SK-N-SH treated with all-trans-retinoic acid at 6 μM for 48 hours (cell line): ENCODE measurements at regions not wholly inside any gene's neighbourhood (a gene's known extent, or its start where the extent isn't known, plus 50 kb on each side); places are given as distances from the start of the nearest gene placed in this dataset.
"Not testable (repeated sequence)": the region's sequence is repeated elsewhere in the genome, so short reads cannot be mapped to it uniquely, and the experiment has no call there.

Source experiments
- ATAC-seq: fragments of 200-7000 bp; cut with Tn5 transposase; 3 replicates; pipeline ENCODE4 v1.9.1; 2020; ENCODE audit warnings: mild to moderate bottlenecking, moderate library complexity
- ARNTL ChIP-seq: fragments of 450-650 bp; formaldehyde crosslinking; IDR thresholded peaks from 2 replicates; pipeline ENCODE4 v1.5.0; 2020; ENCODE audit warnings: low read depth, mild to moderate bottlenecking, moderate library complexity, borderline replicate concordance
- BACH2 ChIP-seq: fragments of 250-450 bp; sonication (Bioruptor Pico); IDR thresholded peaks from 2 replicates; pipeline ENCODE4 v1.9.0; 2021; ENCODE audit warnings: mild to moderate bottlenecking, borderline replicate concordance
- CREB5 ChIP-seq: fragments of 250-450 bp; sonication (Bioruptor Pico); IDR thresholded peaks from 2 replicates; pipeline ENCODE4 v1.5.1; 2020; ENCODE audit warnings: low read depth, mild to moderate bottlenecking, moderate library complexity
- CSDC2 ChIP-seq: fragments of 250-450 bp; sonication (Bioruptor Pico); IDR thresholded peaks from 2 replicates; pipeline ENCODE4 v1.5.0; 2020; ENCODE audit warnings: mild to moderate bottlenecking, moderate library complexity
- CSRNP3 ChIP-seq: fragments of 250-450 bp; sonication (Bioruptor Pico); IDR thresholded peaks from 2 replicates; pipeline ENCODE4 v1.5.1; 2021; ENCODE audit warnings: mild to moderate bottlenecking, moderate library complexity
- ESRRG ChIP-seq: fragments of 250-450 bp; sonication (Bioruptor Pico); IDR thresholded peaks from 2 replicates; pipeline ENCODE4 v1.6.1; 2021; ENCODE audit warnings: mild to moderate bottlenecking
- GLIS3 ChIP-seq: fragments of 250-450 bp; sonication (Bioruptor Pico); IDR thresholded peaks from 2 replicates; pipeline ENCODE4 v1.5.0; 2020; ENCODE audit warnings: mild to moderate bottlenecking, moderate library complexity
- ISL1 ChIP-seq: fragments of 250-450 bp; sonication (Bioruptor Pico); IDR thresholded peaks from 2 replicates; pipeline ENCODE4 v2.1.2; 2022; ENCODE audit warnings: mild to moderate bottlenecking, moderate library complexity
- OSR1 ChIP-seq: fragments of 250-450 bp; sonication (Bioruptor Pico); IDR thresholded peaks from 2 replicates; pipeline ENCODE4 v1.8.0; 2022; ENCODE audit warnings: moderate library complexity, mild to moderate bottlenecking, inconsistent platforms
- PATZ1 ChIP-seq: fragments of 250-450 bp; sonication (Bioruptor Pico); IDR thresholded peaks from 2 replicates; pipeline ENCODE4 v1.8.0; 2020; ENCODE audit warnings: mild to moderate bottlenecking, moderate library complexity, borderline replicate concordance
- POU6F1 ChIP-seq: fragments of 250-450 bp; sonication (Bioruptor Pico); IDR thresholded peaks from 2 replicates; pipeline ENCODE4 v1.8.0; 2021; ENCODE audit warnings: low read depth, mild to moderate bottlenecking, moderate library complexity, borderline replicate concordance
- PPARA ChIP-seq: fragments of 250-450 bp; sonication (Bioruptor Pico); IDR thresholded peaks from 2 replicates; pipeline ENCODE4 v1.5.0; 2020; ENCODE audit warnings: mild to moderate bottlenecking, borderline replicate concordance
- RARB ChIP-seq: fragments of 250-450 bp; sonication (Bioruptor Pico); IDR thresholded peaks from 2 replicates; pipeline ENCODE4 v1.8.0; 2021; ENCODE audit warnings: mild to moderate bottlenecking, moderate library complexity
- SNAI2 ChIP-seq: fragments of 250-450 bp; sonication (Bioruptor Pico); IDR thresholded peaks from 2 replicates; pipeline ENCODE4 v1.5.0; 2020; ENCODE audit warnings: mild to moderate bottlenecking, moderate library complexity
- TCF4 ChIP-seq: fragments of 250-450 bp; sonication (Bioruptor Pico); IDR thresholded peaks from 2 replicates; pipeline ENCODE4 v1.8.0; 2021; ENCODE audit warnings: mild to moderate bottlenecking, moderate library complexity, borderline replicate concordance
- TOX ChIP-seq: fragments of 250-450 bp; sonication (Bioruptor Pico); IDR thresholded peaks from 2 replicates; pipeline ENCODE4 v1.8.0; 2021; ENCODE audit warnings: mild to moderate bottlenecking, moderate library complexity, borderline replicate concordance
- TSHZ2 ChIP-seq: fragments of 250-450 bp; sonication (Bioruptor Pico); IDR thresholded peaks from 2 replicates; pipeline ENCODE4 v1.5.0; 2020; ENCODE audit warnings: mild to moderate bottlenecking, moderate library complexity
- ZFP3 ChIP-seq: fragments of 250-450 bp; sonication (Bioruptor Pico); IDR thresholded peaks from 2 replicates; pipeline ENCODE4 v1.5.0; 2020; ENCODE audit warnings: mild to moderate bottlenecking, moderate library complexity
- ZFP30 ChIP-seq: fragments of 450-650 bp; formaldehyde crosslinking; IDR thresholded peaks from 2 replicates; pipeline ENCODE4 v1.5.0; 2022; ENCODE audit warnings: mild to moderate bottlenecking, moderate library complexity
- ZNF565 ChIP-seq: fragments of 450-650 bp; formaldehyde crosslinking; conservative IDR thresholded peaks from 2 replicates; pipeline ENCODE4 v1.5.0; 2020; ENCODE audit warnings: low read depth, mild to moderate bottlenecking, moderate library complexity
- ZNF70 ChIP-seq: fragments of 450-650 bp; formaldehyde crosslinking; IDR thresholded peaks from 2 replicates; pipeline ENCODE4 v1.5.0; 2020; ENCODE audit warnings: mild to moderate bottlenecking, moderate library complexity
- ZNF8 ChIP-seq: fragments of 450-650 bp; formaldehyde crosslinking; IDR thresholded peaks from 2 replicates; pipeline ENCODE4 v1.5.0; 2020; ENCODE audit warnings: mild to moderate bottlenecking, moderate library complexity

- no peak for TF ChIP-seq BACH2 (CRISPR knock-in tag)
- TF ChIP-seq TSHZ2 (CRISPR knock-in tag), result no peak
- TF ChIP-seq CSDC2 (CRISPR knock-in tag), result no peak
- no peak for TF ChIP-seq ZFP3 (CRISPR knock-in tag)
- no peak for TF ChIP-seq ARNTL (CRISPR knock-in tag)
- TF ChIP-seq TCF4 (CRISPR knock-in tag), result no peak
- no peak for ATAC-seq
Observed at GRCh38 chr2:41204315-41204714, 752.4 kb upstream of the SLC8A1 start.

GRCh38 chr2:41206004-41206403, 754.1 kb upstream of the SLC8A1 start:
- TF ChIP-seq ZNF8 (CRISPR knock-in tag) (no peak), TOX (no peak), RARB (CRISPR knock-in tag) (no peak), ZNF70 (no peak), ZNF565 (CRISPR knock-in tag) (no peak)
- TF ChIP-seq, all 23 proteins: peak for 0
- no peak for ATAC-seq

- TF ChIP-seq ZFP30 (CRISPR knock-in tag) (no peak), ISL1 (CRISPR knock-in tag) (no peak), OSR1 (CRISPR knock-in tag) (no peak), GLIS3 (CRISPR knock-in tag) (no peak), PPARA (CRISPR knock-in tag) (no peak), ZNF8 (CRISPR knock-in tag) (no peak)
- ATAC-seq, result no peak
Observed at GRCh38 chr2:41207578-41207977, 755.7 kb upstream of the SLC8A1 start.

GRCh38 chr2:41210030-41210429, 758.1 kb upstream of the SLC8A1 start:
- not testable (repeated sequence) for ATAC-seq

- no peak for TF ChIP-seq RARB (CRISPR knock-in tag)
- TF ChIP-seq CREB5 (CRISPR knock-in tag), result no peak
- no peak for TF ChIP-seq ZNF70
- TF ChIP-seq ARNTL (CRISPR knock-in tag), result no peak
- TF ChIP-seq PATZ1 (CRISPR knock-in tag), result no peak
- TF ChIP-seq TCF4 (CRISPR knock-in tag), result no peak
- no peak for TF ChIP-seq POU6F1 (CRISPR knock-in tag)
- no peak for TF ChIP-seq CSRNP3 (CRISPR knock-in tag)
- TF ChIP-seq ZFP3 (CRISPR knock-in tag), result no peak
- TF ChIP-seq ESRRG, result no peak
- no peak for TF ChIP-seq SNAI2 (CRISPR knock-in tag)
- no peak for TF ChIP-seq TOX
- TF ChIP-seq BACH2 (CRISPR knock-in tag), result no peak
- TF ChIP-seq TSHZ2 (CRISPR knock-in tag), result no peak
- TF ChIP-seq ZNF8 (CRISPR knock-in tag), result no peak
- no peak for TF ChIP-seq ZFP30 (CRISPR knock-in tag)
- ATAC-seq, result no peak
Observed at GRCh38 chr2:41216978-41217377, 765.1 kb upstream of the SLC8A1 start.
